ENCODE measurements at regions not wholly inside any gene's neighbourhood (a gene's known extent, or its start where the extent isn't known, plus 50 kb on each side); places are given as distances from the start of the nearest gene placed in this dataset.

DNA sequence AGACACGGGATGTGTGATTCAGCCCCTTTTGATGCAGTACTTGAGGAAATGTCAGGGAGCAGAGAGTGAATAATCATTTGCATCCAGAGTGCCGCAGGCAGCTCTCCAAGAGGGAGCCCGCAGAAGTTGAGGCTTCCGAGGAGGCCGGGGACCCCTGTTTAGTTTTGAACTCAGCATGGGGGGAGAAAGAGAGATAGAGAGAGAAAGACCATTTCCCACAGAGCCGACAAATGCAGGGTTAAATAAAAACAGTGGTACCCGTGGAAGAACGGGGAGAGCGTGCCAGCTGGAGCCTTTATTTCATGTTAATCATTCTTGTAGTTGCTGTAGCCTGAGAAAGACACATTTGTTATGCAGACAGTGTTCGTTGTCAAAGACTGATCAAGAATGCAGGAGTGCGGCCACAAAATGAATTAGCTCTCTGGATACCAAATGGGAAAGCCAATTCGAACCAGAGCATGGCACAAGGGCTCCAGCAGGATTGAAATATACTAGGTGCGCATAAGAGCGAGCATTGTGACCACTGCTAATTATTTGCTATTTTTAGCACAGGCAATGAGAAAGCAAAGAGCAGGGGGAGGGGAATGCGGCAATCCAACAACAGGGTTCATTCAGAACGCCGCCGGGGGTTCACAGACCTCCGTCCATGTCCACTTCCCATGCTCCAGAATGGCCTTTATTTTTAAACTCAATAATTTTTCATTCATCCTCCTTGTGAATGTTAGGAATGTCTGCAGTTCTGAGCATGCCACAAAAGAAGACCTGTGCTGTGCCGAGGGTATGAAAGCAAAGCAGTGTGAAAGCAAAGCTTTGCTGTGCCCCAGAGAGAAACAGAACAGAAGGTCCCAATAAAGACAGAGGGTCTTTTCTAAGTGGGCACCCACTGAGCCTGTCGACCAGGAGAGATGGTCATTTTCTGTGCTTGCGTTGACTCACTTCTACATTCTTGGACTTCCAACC is 243.9 kb upstream of the VCX3A start:
- no peak for DNase-seq (ENCODE audit: low read depth)

DNA sequence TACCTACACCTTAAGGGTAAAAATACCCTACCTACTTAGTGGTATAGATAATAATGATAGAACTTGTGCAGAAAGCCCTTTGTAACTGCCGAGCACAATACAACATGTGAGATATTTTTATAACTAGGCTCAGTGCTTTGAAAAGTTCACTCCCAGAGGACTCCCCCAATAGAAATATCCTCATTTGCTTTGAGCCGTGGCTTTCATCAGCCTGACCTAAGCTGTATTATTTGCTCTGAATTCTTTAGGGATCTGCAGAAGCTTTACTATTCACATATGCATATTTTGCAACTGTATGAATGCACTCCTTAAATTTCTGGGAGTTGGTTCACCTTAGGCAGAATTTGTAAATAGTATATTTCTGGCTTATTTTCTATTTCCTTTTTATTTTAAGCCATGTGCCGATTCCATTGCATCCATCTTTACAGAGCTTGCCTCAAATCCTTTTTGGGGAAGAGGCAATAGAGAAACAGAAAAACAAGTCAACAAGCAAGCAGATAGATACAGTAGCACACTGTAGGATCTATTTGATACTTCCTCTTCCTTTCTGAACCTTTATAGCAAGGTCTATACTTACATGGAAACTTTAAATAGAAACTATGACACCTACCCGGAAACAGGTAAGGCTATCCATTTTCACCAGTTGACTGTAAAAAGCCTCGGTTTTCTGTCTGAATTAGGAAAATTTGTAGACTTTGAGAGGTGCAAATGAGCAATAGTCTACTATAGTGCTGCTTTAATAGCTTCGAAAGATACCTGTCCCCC is 242.5 kb upstream of the VCX3A start:
- no peak for DNase-seq (ENCODE audit: low read depth)

DNA sequence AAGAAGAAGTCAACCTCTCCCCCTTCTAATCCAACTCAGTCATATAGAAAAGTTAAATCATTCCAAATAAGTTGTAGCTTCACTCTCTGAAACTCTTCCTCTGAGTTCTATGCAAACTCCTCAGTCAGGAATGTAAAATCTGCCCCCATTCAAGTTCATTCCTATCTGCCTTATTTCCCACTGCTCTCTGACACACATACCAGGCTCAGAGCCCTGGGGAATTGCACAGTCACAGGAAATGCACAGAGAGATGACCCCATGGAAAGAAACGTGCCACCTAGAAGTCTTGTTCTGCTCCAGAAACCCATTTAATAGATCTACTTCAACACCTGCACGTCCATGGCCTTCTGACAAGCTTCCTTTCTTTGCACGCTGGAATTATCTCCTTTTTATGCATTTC is 236.0 kb upstream of the VCX3A start:
- no peak for DNase-seq (ENCODE audit: low read depth)

DNA sequence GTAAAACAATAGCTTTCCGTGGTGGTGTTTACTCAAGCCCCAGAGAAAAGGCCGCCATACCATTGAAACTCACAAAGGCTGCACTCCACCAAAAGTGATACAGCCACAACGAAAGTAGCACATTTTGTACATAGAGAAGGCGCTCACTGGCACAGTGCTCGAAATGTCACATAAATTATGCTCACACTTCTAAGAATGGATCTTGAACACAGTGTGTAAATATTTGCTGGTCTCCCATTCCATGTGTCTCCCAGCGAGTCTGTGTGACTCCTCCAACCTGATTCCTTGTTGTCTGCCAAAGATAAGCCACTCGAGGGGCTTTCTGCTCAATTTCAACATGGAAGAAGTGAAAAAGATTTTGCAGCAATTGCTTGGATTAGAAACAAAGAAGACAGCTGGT is 234.0 kb upstream of the VCX3A start:
- DNase-seq (ENCODE audit: low read depth) = no peak

DNA sequence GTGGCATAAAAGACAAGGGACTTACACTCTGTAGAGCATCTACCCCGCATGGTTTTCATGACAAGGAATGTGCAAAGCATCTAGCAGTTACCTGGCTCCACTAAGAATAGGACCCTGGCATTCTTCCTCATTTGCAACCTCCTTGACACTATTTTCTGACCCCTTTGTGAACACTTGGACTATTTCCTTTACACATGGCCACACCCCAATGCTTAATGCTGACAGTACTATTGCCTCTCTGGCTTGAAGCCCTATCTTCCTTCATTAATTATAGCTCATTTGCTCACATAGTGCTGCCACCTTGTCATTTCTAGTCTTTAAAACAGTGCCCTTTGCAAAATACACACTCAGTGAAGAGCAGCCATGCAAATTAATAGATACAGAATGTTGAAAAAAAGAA is 226.3 kb upstream of the VCX3A start:
- no peak for DNase-seq (ENCODE audit: low read depth)

DNA sequence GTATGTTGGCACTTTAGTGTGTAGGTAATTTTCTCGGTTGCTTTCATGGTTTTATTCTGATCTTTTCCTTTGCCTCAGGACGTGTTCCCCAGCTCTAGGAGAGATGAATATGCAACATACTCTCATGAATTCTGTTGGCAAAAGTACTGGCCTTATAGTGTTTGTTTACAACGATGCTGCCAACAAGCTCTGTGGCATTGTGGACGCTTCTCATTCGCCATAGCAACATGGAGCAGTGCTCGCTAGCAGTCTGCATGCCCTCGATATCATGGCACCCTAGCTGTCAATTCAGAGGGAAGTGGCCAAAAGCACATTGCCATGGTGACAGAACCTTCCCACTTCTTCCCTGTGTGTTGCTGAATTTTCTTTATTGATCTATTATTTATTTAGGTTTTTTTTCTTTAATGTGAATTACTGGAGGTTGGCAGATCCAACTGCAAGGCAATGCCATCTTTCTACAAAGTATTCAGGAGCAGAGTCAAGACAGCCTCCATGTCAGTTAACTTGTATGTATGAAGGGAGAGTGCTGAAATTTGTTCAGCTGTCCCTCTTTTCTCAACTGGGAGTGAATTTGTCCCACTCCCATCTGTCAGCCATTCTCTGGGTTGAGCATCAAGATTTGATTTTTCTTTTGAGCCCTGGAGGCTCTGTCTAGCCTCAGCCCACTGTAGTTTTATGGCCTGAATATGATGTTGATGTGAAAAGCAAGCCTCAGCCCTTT is 224.9 kb upstream of the VCX3A start:
- DNase-seq (ENCODE audit: low read depth) = no peak

DNA sequence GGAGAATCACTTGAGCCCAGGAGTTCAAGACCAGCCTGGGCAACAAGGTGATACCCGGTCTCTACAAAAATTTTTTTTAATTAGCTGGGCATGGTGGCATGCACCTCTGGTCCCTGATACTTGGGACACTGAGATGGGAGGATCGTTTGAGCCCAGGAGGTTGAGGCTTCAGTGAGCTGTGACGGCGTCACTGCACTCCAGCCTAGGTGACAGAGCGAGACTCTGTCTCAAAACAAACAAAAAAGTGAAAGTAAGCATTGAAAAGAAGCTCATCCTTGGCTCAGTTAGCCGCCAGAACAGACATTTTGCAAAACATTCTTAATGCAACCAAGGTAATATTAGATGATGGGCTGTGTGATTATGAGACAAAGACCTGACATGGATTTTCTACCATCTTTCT is 223.3 kb upstream of the VCX3A start:
- no peak for DNase-seq (ENCODE audit: low read depth)

DNA sequence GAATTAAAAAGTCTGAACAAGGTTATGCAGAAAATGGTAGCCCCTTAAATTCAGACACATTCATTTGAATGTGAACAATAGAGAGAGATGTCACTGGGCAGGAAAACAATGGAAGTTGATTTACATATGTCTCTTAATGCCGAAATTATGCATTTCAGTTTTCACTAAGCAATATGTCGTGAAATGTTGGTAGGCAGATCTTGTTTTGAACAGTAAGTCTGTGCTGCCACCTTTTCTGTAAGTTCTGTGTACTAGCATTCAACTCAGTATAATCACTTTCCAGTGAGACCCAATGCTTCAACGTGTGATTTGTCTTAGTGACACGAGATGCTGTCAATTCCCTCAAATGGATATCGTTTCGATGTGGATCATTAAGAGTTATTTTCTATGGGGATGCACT is 222.7 kb upstream of the VCX3A start:
- DNase-seq (ENCODE audit: low read depth) = no peak

DNA sequence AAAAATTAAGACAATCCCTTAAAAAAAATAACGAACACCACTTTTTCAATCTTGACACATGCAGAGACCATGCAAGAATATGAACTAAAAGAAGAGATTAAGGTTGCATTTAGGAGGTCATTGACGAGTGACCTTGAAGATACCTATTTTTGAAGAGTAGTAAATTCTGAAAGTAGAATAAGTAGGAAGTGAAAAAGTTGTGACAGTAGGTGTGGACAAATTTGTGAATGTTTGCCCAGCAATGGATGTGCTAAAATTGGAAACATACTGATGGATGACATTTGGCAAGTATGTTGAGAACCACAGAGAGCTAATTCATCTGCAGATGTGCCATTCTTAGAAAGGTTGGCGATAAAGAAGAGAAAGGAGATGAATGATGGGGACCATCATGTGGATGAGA is 213.7 kb upstream of the VCX3A start:
- DNase-seq (ENCODE audit: low read depth) = no peak

DNA sequence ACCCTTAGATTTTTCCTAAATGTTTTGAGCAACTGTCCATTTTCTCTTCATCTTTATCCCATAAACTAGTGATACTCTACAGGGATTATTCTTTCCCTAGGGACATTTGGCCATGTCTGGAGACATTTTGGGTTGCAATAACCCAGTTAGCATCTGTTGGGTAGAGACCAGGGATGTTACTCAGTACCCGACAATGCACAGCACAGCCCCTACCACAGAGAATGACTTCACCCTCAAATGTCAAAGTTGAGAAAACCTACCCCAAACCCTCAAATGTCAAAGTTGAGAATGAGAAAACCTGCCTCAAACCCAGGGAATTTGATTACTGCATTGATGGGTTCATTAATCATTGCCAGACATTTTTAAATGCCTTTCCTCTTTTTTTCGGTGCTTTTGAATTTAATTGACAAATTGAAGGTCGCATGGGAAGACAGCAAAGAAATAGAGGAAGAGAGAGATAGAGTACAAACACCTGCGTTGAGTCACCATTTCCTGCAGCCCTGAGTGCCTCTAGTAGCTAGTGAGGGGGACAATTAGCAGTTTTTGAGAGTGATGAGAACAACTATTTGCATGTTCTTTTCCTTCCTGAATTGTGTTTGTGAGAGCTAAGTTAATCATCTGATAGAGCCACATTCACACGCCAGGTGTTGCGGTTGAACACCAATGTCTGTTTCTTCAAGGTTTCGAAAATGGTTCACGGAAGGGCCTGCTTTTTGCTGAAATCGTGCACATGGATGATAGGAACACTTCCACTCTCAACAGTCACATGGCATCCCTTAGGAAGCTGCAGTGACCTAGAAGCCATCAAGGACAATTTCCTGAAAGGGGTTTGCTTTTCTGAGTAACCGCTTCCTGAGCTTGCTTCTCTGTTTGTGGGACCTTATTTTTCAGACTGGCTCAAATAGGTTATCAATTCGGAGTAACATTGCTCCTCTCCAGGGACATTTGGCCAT is 203.9 kb upstream of the VCX3A start:
- no peak for DNase-seq (ENCODE audit: low read depth)

DNA sequence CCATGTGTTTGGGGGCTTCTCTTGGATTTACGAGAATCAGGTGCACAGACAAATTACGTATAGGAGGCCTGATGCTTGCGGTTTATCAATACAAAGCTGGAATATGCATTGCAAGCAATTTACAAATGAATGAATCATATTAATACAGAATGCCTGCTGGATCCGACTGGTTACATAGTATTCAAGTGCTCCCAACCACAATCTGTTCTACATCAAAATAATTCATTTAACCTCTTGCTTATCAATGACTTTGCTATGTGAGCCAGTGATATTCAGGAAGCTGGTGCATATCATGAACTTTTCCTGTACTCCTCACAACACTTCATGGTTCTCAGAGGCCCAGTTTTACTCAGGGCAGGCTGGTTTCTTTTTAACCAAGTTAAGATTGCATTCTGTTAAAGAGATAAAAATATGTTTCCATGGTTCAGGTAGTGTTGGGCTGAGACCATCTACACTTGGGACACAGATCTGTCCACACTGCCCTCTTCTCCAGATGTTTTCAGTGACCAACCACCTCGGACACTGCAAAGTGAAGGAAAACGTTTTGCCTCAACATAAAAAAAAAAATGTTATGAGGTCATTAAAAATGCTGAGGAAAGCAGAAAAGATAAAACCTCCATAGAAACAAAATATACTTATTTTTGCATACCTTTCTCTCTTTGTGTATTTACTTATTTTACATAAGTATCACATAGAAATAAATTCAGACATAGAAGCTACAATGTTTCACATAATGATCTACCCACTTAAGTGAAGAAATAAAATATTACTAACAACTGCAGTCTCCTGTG is 200.1 kb upstream of the VCX3A start:
- no peak for DNase-seq (ENCODE audit: low read depth)

DNA sequence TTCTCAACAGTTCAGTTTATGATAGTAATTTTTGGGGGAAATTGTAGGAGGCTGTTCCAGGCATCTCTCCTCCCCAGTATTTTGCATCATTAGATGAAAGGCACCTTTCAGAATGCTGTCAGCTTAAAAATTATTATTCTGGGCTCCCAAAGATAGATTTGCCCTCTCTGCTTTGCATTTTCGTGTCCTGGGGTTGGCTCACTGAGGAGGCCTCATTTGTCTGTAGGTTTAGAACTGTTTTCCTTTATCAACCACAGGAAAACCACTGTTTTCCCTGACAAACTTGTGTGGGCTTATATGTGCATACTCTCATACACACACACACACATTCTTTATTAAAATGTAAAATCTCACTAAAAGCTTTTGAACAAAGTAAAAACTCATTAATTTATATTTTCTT is 197.2 kb upstream of the VCX3A start:
- no peak for DNase-seq (ENCODE audit: low read depth)

DNA sequence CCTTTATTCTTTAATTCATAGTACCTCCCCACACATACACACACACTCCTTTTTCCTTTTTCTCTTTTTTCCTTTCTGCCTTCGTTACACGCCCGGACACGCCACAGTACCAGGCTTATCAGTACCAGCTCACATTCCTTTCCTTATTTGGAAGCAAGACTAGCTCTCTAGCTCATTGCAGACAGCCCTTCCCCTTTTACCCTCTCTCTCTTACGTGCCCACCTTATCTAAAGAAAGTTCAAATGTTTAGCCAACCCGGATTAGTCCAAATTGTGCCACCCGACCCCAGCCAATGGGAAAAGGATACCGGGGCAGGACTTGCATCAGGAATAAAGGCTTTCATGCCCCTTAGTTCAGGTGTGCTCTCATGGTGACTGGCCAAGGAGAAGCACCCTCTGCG is 194.7 kb upstream of the VCX3A start:
- DNase-seq (ENCODE audit: low read depth) = no peak

DNA sequence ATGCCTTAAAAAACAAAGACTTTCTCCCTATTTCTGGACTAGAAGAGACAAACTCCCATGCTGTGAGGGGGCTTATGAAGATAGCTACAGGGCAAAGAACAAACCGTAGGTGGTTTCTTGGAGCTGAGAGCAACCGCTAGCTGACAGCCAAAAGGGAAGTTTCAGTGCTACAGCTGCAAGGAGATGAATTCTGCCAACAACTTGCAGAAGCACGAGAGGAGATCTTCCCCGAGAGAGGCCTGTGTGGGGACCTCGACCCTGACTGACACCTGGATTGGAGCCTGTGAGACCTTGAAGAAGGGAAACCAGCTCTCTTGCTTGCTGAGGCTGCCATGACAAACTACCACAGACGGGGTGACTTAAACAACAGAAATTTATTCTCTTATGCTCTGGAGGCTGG is 183.8 kb upstream of the VCX3A start:
- DNase-seq (ENCODE audit: low read depth) = no peak

DNA sequence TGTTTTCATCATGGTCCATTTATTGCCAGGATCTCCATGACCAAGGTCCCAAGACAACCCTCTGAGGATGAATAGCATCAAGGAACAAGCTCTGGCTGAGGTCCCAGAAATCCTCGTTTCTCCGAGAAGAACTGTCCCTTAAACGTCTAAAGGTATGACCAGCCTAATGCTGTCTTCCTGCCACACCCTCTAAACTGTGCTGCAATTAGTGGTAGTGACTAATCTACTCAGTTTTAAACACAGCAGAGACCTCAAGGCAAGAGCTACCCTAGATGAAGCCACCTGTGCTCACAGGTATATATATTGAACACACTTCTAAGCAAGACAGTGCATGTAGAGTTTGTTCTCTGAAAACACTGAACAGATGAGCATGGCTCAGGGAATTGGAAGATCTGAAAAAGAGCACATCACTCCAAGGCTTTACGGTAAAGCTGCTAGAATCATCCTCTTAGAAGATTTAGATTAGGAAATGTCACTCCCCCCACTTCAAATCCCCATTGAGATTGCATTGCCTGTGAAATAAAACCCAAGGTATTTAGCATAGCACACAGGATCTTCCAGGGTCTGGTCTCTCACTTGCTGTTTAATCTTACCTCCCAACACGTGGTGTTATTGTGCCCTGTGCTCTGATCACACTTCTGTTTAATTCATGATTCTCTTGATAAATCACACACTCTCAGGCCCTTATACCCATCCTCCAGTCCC is 173.9 kb upstream of the VCX3A start:
- DNase-seq (ENCODE audit: low read depth) = no peak

DNA sequence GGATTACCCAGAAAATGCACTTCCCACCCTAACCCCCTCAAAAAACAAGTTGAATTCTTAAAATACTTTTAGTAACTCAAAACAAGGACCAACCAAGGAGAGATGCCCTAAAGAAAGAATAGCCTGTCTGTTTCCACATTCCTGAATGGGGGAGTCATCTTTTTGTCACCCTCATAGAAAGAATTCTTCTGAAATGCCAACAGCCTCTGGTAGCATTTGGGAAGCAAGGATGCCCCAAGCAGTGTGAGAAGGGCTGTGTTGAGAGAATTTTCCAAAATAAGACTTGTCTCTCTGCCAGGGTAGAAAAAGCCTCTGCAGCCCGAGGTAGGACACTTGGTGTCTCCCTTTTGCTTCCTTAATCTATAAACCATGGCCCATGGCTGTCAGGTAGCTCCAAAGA is 173.1 kb upstream of the VCX3A start:
- no peak for DNase-seq (ENCODE audit: low read depth)

DNA sequence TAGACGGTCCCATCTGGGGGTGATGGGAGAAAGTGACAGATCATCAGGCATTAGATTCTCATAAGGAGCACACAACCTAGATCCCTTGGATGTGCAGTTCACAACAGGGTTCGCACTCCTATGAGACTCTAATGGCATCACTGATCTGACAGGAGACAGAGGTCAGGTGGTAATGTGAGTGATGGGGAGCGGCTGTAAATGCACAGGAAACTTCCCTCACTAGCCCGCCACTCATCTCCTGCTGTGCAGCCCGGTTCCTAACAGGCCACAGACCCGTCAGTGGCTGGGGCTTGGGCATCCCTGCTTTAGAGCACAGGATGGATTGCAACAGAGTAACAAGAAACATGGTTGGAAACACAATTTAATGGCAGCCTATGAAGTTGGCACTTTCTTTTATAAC is 172.6 kb upstream of the VCX3A start:
- no peak for DNase-seq (ENCODE audit: low read depth)

DNA sequence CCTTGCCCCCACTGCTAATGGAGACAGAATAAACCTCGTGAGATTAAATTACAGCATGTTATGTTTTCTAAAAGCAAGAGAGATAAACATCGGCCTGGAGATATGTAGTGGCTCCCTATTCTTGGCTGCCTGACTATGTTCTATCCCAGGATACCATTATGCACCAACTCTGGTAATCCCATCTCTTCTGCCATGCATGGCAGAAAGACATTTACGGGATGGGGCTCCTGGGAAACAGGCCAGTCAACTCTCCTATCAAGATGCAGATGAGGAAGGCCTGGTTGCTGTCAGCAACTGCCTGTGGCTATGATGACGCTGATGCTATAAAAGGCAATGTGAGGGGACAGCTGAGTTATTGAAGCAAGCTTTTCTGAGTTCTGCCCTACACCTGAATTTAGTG is 166.2 kb upstream of the VCX3A start:
- no peak for DNase-seq (ENCODE audit: low read depth)

DNA sequence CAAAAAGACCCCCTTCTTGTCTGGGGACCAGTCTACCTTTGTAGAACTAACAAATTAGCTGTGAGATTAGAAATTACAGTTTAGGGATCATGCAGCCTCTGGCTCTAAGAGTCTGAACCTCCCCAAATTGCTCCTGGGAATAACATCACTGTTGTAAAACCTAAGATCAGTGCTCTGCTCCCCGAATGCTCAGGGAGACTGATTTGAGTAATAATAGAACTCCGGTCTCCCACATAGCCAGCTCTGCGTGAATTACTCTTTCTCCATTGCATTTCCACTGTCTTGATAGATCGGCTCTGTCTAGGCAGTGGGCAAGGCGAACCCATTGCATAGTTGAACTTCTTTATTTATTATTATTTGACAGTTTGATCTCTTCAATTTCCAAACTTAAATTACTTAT is 160.8 kb upstream of the VCX3A start:
- no peak for DNase-seq (ENCODE audit: low read depth)

DNA sequence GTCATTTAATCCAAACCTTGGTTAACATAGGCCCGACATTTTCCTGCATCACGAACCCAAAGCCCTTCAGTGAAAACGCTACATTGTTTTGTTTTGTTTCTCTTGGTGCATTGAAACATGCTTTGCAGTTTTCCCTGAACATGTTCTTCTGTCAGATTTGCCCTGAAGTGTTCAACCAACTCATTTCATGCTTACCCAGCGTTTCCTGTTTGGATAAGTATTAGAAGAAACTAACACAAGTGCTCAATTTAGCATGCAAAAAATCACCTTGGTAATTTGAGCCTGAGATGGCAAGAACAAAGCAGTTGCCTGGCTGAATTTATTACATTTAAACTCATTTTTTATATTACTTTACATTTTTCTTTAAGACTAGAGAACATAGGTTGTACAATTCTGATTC is 160.1 kb upstream of the VCX3A start:
- no peak for DNase-seq (ENCODE audit: low read depth)

Data from ELR (cell line).